Fibroblast of skin of abdomen (primary cell): ENCODE measurements at regions not wholly inside any gene's neighbourhood (a gene's known extent, or its start where the extent isn't known, plus 50 kb on each side); places are given as distances from the start of the nearest gene placed in this dataset.
"Not testable (repeated sequence)": the region's sequence is repeated elsewhere in the genome, so short reads cannot be mapped to it uniquely, and the experiment has no call there.

Source experiments
- DNase-seq: peaks from one replicate; pipeline ENCODE4 v3.0.0-alpha.2; 2013

DNA sequence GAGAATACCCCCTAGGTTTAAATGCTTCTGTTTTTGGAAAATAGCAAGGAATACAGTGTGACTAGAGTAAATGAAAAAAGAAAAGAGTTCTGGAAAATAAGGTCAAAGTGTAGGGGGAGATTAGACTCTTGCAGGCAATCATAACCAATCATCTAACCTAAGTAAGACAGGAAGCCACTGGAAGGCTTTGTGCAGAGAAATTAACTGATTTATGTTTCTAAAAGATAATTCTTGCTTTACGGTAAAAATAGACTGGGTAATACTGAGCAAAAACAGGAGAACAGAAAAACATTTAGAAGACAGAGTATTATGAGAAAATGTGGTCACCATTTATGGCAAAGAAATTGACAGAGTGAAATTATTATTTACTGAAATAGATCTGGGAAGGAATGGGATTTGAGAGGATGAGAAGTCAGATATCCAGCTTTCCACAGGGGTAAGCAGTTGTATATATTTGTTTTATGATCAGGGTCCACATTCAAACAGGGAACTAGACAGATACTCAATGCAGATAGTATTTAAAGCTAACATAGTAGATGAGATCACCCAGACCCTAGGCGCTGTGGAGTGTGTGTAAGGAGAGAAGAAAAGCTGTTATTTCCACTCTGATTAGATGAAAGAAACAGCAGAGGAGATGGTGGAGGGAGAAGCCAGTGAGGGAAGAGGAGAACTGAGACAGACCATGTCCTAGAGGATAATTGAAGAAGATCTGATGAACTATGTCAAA lies 1225.3 kb downstream of the CDH11 start:
- no peak for DNase-seq

GRCh38 chr16:63890723-63891122 lies 1231.1 kb downstream of the CDH11 start:
- no peak for DNase-seq

GRCh38 chr16:63890081-63890480 lies 1231.8 kb downstream of the CDH11 start:
- DNase-seq: peak; percentile 70

DNA sequence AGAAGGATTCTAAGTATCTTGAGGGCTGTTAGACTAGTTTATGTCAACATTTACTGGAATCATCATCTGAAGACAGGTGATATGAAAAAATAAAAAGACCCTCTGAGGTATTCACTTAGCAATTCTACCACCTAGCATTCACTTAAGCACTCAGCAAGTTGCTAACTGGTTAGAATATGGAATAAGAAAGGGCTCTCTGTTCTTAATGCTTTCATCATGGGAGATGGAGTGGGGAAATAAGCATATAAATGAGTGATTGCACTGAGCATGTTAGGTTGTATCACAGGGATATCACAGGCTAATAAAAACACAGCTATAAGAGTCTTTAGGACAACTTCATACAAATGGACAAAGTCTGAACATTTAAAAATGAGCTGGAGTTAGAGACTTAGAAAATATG lies 1238.8 kb downstream of the CDH11 start:
- no peak for DNase-seq

- DNase-seq: no peak
These were observed 1239.3 kb downstream of the CDH11 start for GRCh38 chr16:63882576-63882975.

GRCh38 chr16:63880948-63881347 lies 1240.9 kb downstream of the CDH11 start:
- no peak for DNase-seq

DNA sequence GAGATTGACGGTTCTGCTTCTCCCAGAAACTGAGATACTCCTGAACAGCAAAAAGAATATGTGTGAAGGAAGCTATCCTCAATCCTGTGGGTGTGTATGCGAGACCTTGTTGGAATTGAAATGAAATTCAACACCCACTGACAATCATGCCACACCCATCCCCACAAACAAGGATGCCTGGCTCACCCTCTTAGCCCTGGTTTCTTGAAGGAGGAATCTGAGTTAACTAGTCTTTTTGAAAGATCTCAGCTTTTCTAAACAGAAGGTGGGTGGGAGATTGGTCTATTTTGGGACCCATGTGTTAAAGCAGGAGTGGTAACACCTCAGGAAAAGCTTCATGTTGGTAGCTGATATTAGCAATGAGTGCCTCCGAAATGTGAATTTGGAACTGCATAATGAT lies 1244.5 kb downstream of the CDH11 start:
- no peak for DNase-seq

DNA sequence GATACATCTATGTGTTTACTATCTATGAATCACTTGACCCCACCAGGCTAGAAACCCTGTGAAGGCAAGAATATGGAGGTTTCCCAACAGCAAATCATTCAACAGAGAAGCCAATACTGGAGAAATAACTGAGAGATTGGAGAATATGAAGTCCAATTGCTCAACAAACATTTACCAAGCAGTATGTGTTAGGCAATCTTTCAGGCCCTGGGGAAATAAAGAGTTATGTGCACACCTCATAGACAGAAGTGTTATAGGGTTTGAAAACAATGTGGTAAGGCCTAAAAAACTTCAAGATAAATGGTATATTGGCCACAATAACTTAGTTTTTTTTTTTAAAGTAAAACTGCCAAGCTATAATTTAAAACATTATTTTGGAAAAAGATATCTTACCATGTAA lies 1245.8 kb downstream of the CDH11 start:
- DNase-seq: peak; percentile 46

DNA sequence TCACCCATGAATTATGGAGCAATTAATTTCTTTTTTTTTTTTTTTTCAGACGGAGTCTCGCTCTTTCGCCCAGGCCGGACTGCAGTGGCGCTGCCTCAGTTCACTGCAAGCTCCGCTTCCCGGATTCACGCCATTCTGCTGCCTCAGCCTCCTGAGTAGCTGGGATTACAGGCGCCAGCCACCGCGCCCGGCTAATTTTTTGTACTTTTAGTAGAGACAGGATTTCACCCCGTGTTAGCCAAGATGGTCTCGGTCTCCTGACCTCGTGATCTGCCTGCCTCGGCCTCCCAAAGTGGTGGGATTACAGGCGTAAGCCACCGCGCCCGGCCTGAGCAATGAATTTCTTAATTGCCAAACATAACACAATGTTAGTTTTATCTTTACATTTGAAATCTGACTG lies 1261.2 kb downstream of the CDH11 start:
- DNase-seq: not testable (repeated sequence)

DNA sequence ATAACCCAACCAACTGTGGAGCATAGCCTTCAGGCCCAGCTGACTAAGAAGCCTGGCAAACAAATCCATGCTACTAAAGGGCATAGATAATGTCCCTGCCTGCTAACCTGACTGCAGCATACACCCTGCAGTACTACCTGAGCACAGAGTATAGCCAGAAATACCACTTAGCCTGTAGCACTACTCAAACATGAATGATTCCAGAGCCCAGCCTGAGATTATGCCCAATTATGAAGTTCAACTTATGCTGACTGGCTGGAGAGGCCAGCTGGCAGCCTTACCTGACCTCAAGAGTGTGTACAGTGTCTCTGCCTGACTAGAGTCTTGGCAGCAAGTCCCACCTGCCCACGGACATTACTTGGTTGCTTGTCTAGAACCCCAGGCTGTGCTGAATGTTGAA lies 1265.3 kb downstream of the CDH11 start:
- no peak for DNase-seq

DNA sequence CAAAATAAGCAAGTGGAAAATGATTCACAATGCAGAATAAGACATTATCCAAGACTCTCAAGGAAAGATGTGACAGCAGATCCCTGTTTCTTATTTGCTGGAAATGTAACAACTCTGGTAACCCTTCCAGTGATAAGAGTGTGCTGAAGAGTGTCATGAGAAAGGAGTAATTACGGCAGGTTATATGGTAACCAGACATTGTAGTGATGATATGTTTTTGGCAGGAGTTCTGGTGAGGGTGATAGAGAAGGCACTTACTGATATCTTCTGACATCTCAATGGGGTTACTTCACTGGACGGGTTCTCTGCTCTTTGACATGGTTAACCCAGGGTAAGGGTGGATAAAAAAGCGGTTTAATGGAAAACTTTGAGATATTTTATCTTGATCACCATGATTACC lies 1270.9 kb downstream of the CDH11 start:
- DNase-seq: no peak

DNA sequence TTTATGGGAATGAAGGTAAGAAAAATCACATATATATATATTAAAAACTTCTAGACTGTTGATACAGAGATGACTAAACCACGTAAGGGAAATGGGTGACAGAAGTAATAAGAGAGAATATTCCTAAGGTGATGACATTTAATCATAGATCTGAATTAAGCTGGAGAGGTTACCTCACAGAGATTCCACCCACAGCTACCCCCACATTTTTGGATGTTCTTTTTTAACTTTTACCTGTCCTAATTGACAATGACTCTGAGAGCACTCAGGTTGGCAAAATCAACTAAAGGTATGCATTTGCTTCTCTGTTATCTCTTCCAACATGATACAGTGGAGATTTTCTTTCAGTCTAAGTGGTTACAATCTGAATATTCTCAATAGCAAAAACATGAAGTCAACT lies 1280.6 kb downstream of the CDH11 start:
- DNase-seq: no peak

DNA sequence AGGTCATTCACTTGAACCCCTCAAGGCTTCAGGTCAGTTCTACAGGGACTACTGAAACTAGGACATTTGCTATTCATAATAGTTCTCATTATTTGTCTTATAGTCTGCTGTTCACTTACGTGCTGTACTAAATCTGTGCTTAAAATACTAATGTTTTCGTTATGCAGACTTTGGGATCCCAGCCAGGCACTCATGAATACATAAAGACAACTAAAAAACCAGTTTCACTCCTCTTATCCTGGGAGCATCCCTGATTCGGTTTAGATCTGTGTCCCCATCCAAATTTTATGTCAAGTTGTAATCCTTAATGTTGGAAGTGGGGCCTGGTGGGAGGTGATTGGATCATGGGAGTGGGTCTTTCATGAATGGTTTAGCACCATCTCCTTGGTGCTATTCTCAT lies 1291.8 kb downstream of the CDH11 start:
- DNase-seq: no peak

DNA sequence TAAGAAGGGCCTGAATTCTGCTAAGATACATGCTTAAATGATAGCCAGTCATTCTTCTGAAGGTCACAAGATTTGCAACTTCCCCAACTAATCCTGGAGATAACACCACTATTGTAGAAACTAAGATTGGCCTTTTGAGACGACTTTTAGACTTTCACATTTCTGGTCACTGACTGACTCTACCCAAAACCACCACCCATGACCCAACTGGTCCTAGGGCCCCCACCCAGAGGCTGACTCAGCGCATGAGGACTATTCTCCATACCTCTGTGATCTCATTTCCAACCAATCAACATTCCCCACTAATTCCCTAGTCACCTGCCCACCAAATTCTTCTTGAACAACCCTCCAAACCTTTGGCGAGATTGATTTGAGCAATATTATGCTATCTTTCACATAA lies 1299.0 kb downstream of the CDH11 start:
- no peak for DNase-seq

DNA sequence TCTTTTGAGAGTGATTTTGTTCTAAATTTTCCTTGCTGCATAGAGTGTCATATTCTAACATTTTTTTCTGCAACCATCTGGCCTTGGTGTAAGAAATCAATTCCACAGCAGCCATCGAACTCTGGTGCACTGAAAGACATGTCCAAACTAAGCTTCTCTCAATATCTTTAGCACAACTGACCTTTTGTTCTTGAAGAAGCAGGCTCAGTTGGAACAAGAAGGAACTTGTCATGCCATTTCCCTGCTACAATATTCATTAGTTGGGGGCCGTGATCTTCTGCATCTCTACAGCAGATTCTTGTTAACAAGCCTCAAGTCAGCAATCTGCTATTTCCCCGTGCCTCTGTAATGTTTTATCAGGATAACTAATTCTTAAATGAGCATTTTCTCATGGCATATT lies 1305.6 kb downstream of the CDH11 start:
- no peak for DNase-seq

- DNase-seq: peak; percentile 29
These were observed 1308.0 kb downstream of the CDH11 start for GRCh38 chr16:63813862-63814261.

GRCh38 chr16:63808730-63809129 lies 1313.1 kb downstream of the CDH11 start:
- DNase-seq: no peak

DNA sequence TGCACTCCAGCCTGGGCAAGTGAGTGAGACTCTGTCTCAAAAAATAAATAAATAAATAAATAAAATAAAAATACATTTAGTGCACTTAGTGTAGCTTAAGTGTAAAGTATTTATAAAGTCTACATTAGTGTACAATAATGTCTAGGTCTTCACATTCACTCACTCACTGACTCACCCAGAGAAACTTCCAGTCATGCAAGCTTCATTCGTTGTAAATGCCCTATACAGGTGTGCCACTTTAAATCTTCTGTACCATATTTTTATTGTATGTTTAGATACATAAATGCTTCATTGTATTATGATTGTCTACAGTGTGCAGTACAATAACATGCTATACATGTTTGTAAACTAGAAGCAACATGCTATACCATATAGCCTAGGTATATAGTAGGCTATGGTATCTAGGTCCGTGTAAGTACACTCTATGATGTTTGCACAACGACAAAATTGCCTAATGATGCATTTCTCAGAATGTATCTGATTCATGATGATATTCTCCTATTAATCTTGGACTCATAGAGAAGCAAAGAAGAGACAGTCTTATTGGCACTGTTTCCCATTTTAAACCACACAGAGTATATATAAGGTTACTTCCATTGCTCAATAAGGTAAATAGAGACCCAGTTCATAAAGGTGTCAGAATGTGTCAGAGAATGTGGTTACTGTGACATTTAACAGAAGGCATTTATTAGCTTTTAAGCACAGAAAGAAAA lies 1314.9 kb downstream of the CDH11 start:
- DNase-seq: peak; percentile 1

DNA sequence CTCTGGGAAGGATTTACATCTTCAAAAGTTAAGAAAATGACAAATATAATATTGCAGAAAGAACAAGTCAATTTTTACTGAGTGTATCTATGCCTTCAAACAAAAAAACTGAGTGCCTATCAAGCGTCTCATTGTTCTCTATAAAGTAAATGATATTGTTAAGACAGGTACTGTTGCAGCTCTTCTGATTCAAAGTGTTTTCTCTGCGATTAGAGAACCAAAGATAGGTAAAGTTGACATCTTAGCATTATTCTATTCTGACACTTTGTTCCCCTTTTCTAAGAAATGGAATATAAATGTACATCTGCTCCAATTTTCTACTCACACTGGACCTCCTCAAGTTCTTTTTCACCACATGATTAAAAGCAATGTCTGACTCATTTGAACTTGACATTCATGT lies 1317.7 kb downstream of the CDH11 start:
- no peak for DNase-seq

GRCh38 chr16:63789603-63790002 lies 1332.3 kb downstream of the CDH11 start:
- DNase-seq: no peak

GRCh38 chr16:63787014-63787413 lies 1334.8 kb downstream of the CDH11 start:
- no peak for DNase-seq

- no peak for DNase-seq
These were observed 1336.7 kb downstream of the CDH11 start for GRCh38 chr16:63785170-63785569.

- DNase-seq: no peak
These were observed 1345.4 kb downstream of the CDH11 start for GRCh38 chr16:63776437-63776836.

- no peak for DNase-seq
These were observed 1345.8 kb downstream of the CDH11 start for GRCh38 chr16:63776034-63776433.

- DNase-seq: no peak
These were observed 1347.6 kb downstream of the CDH11 start for GRCh38 chr16:63774302-63774701.
